HG03521 (cell line): ENCODE measurements at regions not wholly inside any gene's neighbourhood (a gene's known extent, or its start where the extent isn't known, plus 50 kb on each side); places are given as distances from the start of the nearest gene placed in this dataset.

Source experiments
- ATAC-seq: cut with Tn5 transposase; IDR thresholded peaks from one replicate; pipeline ENCODE4 v1.9.1; 2021; ENCODE audit warnings: mild to moderate bottlenecking, moderate library complexity; ENCODE audit not compliant: unreplicated experiment

DNA sequence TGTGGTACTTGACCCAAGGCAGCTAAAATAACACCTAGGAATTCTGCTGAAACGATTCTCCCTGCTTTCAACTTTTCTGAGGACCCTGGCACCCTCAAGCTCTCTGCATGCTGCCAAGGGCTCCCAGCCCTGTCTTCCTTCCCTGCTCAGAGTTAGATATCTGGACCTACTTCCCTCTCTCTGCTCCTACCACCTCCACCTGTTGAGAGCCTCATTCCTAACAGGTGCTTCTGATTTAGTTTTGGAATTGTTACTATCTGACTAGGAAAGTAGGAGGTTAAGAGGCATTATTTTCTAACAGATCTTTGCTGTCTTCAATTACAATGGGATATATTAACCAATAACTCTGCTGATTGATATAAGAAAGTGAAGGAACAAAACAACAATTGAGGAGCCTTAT, 253.8 kb downstream of the FZD1 start:
- no peak for ATAC-seq

DNA sequence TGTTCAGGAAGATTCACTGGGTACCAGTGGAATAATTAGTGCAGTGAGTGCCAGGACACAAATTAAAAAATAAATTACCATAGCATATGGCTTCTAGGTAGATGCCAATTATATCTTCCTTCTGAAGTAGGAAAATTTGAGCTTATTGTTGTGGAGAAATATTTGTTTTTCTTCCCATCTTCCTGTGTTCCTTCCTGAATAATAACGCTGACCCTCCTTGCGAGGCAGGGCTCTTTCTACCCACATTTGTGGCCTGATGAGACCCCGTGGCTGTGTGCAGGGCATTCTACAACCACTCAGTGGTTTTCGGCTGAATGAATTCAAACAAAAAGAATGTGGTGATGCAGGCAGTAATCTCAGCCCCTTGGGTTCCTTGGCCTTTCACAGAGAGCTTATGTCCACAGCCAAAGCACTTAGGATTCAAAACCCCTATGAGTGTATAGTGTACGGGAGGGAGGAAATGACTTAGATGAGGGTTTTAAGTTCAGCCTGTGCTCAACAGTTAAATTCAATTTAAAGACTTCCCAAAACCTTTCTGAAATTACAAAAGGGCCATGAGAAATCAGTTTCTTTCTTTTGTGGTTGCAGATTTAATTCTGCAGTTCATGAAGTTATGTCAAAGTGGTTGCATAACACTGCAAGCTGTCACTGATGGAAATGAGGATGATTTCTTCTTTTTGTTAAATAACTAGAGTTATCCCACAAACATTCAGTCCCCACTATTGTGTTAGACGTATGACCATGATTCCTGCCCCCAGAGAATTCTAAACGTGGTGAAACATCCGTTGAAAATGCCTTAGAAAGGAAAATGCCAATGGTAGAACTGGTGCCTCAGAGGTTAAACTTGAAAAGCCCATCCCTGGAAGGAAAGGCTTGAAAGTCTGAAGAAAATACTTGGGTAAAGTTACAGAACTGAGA, 255.3 kb downstream of the FZD1 start:
- ATAC-seq = no peak

DNA sequence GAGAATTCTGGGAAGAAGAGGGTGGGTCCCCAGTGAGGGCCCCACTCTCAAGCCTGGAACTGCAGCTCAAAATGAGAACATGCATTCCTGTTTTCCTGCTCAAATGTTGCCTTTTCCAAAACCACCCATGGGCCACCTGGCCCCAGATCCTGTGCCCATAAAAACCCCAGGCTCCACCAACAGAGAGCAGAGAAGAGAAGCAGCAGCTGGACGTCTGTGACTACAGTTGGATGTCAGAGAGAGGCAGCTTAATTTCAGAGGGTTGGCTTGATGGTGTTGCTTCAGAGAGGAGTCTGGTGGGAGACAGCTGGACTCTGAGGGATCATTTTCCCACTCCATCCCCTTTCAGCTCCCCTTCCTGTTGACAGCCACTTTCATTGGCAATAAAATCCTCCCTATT, 256.4 kb downstream of the FZD1 start:
- no peak for ATAC-seq

DNA sequence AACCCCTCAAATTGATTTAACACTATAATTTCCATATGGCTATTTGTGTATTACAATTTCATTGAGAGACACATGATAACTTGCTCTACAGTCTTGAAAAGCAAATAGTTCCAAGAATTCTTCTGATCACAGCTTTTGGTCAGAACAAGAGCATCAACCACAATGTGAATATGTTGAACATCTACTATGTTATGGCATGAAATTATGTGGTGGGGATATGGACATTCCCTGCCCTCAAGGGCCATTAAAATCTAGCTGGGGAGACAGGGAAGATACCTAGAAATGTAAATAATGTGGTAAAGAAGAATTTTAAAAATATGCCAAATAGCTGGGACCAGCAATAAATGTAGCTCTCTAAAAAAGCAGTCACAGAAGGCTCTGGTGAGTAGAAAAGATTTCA, 262.2 kb downstream of the FZD1 start:
- no peak for ATAC-seq

DNA sequence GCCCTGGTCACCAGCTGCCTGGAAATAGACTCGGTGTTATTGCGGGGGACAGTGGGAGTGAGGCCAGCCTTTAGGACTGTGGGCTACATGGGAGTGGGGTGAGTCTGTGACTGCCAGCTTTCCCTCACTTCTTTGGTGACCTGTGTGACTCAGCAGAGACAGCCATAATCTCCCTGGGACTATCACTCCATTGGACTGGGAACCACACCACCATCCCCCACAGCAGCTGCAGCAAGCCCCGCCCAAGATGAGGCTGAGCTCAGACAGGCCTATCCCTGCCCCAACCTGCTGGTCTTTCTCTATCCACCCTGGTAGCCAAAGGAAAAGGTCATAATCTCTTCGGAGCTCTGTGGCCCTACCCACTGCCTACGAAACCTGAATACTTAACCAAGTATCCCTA, 263.2 kb downstream of the FZD1 start:
- ATAC-seq = no peak

DNA sequence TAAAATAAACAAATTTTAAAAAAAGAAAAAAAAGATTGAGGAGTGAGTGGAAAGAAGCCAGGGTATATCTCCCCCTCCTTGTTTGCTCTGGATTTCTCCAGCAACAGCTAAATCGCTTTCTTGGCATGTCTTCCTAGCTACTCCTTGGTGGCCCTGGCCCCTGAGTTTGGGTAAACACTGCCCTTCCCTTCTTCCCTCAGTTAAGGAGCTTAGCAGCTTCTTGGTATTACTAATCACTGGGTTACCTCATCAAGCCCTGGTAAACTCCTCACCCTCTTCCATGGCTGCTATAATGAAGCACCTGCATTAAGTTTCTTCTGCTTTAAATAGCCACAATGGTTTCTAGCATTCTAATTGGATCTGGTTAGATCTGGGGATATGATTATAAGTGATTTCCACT, 269.8 kb downstream of the FZD1 start:
- ATAC-seq = no peak

DNA sequence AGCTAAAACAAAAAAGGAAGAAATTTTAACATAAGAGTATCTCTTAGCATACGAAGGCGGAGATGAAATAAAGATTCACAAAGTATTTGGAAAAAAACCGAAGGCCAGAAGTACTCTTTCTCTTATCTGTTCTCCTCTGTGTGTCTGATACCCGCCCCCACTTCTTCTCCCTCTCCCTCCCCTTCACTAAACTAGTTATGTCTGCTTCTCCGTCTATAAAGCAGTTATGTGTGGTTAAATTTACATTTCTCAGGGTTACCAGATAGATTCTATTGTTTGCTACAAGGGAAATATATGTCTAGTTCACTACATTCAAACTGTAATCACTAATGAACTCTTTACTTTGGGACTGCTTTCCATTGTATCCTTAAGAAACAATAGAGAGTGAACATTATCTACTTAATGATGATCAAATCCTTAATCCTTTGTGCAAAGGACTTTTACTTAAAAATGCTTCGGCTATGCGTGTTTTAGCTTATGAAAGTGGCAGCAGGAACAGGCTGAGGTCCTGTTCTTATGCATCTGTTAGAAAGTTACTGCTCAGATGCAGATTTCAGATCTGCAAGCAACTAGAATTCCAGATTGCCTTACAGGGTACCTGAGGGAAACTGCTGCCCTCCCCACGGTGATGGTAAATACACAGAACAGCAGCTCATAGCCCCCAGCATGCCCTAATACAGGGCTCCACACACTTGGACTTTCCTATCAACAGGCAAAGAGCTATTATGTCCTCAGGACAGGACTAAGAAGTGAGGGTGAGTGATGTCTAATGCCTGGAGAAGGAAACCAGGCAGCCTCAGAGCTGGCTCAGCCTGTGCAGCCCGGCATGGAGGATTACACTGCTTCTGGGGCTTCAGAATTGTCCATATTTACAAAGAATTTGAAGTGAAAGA, 273.3 kb downstream of the FZD1 start:
- ATAC-seq = no peak

DNA sequence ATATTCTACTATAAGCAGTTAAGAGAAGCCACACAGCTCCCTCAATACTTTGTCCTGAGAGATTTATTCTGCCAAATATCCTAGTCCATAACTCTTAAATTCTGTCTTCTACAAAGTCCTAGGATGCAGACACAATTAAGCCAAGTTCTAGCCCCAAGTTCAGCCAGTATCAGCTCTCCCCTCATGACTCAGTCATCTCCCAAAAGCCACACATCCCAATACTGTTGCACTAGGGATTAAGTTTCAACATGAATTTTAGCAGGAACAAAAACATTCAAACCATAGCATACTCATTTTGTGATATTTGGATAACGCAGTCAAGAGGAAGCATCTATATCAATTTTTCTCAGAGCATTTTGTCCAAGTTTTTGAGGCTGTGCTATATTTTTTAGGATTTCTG, 277.4 kb downstream of the FZD1 start:
- no peak for ATAC-seq

DNA sequence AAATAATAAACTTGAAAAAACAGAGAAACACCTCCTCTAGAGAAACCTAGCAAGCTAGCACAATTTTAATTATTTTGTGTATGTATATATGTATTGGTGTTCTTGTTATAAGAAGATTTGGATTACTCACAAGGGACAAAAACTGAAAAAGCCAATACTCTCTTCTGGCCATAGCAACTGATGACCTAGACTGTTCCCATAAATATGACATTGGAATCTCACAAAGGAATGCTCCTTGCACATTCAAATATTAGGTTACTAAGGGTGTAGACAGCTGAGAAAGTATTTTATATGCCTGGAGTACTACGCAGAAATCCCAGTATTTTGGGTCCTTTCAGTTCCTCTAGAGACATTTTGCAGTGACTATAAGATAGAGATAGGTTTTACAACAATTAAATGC, 279.4 kb downstream of the FZD1 start:
- ATAC-seq = no peak

DNA sequence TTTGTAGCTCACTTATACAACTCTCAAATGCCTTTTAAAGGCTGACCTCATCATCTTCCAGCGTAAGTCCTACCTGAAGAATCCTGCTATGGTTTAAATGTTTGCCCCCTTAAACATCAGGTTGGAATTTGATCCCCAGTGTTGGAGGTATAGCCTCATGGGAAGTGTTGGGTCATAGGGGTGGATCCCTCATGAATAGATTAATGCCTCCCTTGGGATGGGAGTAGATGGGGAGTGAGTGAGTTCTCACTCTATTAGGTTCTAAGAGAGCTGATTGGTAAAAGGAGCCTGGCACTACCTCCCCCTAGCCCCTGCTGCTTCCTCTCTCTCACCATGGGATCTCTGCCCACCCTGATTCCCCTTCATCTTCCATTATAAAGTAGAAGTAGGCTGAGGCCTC, 285.6 kb downstream of the FZD1 start:
- ATAC-seq = no peak

DNA sequence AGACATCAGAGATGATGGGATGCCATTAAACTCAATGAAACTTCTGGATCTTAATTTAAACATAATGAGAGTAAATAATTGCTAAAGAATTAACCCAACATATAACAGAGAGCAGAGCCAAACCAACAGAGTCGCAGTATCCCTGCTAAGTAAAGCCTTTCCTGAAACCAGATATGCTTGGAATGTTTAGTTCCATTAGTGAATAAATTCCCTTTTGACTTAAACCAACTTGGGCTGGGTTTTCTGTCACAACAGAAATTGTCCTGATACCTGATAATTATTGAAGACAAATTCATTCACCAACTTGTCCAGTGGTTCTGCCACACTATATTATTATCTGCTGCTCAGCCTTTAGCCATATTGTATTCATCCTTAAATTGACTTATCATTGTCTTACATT, 286.7 kb downstream of the FZD1 start:
- no peak for ATAC-seq

DNA sequence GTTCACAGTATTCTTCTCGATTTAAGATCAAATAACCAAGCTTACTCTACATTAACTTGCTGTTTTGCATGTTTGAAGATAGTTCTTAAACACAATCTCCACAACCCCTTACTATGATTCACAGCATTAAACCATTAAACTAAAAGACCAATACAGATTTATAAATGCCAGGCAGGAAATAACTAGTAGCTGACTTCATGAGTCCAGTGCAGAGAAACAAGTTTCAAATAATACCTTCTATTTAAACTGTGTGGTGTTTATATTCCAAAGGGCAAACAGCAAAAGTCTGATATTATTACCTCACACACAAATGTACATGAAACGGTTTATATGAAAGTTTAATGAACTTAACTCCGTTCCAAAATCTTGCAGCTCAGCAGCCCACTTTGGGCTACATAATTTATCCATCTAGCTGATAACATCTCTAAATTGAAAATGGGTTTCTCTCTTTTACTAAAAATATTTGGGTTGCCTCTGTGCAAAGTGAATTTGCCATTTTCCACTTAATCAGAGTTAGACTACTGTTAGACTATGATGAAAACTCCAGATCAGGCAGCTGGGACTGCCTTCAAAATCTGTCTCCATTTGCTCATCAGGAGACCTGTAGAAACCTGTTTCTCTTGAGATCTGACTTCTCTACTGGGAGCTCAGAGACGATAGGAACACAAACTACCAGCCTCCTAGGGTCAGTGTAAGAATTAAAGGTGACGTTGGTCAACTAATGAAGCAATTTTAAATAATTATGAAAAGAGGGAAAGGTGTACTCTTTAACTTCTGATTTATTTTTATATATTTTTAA, 287.3 kb downstream of the FZD1 start:
- ATAC-seq = no peak

DNA sequence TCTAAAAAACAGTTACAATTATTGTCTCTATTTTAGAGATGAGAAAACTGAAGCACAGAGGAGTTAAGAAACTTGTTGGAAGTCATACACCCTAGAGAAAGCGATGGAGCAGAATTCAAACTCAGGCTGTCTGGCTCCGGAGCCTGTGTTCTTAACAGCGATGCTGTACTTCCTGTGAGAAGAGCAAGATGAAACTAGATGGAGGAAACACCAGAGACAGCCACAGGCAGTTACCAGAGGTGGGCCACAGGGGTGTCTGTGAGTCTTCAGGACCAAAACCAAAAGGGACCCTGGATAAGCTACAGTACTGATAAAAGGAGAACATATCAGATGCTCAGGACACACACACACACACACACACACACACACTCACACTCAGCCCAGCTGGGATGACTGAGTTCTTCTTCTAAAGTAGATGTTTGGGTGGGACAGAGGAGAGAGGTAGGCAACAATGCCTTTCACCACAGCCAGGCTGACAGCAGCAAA, 289.2 kb downstream of the FZD1 start:
- no peak for ATAC-seq

DNA sequence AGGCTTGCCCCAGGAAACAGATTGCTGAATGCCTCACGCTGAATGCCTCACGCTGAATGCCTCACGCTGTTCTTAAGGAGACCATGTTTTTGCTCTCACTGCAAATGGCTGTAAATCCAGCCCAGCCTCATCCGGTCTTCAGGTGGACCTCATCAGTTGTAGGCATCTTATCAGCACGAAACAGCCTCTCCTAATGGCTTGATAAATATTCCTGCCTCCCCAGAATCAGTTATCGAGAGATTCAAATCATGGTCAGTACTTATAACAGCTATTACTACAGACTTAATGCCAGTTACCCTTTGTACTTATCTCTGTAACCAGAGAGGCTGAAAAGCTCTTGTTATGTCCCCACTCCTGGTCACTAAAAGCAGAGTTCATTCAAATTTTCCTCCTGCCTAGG, 290.6 kb downstream of the FZD1 start:
- ATAC-seq = no peak

DNA sequence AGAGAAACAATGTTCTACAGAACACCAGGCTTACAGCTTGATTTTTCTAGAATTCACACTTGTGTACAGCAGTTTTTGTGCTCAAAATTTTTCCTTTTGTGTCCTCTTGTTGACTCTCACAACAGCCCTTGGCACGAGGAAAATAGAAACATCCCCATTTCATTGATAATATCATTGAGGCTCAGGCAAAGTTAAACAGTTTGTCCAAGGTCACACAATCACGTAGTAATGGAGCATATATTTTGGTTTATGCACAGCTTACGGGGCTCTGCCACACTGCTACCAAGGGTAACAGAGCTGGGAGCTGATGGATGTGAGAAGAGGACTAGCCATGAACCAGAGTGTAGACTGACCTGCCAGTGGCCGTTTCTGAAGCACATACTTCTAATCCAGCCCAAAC, 292.0 kb downstream of the FZD1 start:
- no peak for ATAC-seq

DNA sequence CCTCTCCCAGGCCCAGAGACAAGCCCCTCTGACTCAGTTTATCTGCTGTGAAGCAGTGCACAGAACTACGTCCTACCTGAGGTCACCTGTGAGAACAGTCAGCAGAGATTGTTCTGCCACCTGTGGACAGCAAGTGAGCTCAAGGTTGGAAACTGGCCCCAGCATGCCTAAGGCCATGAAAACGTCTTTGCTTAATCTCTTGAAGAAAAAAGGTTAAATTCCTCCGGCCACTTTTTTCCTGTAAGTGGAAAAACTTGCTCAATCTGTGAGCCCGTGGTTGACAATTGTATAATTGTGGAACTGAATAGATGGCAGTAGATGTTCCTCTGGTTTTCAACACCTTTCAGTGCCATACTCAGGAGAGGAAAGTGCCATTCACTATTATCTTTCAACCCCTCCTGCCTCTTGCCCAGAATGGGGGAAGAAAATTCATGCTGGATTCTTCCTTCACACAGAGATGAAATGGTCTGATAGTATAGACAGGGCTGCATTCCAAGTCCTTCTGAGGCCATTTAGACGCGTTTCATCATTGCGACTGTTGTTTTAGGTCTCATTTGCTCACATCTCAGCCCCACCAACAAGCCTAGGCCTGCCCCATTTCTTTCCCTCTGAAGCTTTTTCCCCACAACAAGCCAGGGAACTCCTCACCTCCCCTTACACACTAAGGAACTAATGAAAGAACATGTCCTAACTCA, 292.9 kb downstream of the FZD1 start:
- no peak for ATAC-seq

DNA sequence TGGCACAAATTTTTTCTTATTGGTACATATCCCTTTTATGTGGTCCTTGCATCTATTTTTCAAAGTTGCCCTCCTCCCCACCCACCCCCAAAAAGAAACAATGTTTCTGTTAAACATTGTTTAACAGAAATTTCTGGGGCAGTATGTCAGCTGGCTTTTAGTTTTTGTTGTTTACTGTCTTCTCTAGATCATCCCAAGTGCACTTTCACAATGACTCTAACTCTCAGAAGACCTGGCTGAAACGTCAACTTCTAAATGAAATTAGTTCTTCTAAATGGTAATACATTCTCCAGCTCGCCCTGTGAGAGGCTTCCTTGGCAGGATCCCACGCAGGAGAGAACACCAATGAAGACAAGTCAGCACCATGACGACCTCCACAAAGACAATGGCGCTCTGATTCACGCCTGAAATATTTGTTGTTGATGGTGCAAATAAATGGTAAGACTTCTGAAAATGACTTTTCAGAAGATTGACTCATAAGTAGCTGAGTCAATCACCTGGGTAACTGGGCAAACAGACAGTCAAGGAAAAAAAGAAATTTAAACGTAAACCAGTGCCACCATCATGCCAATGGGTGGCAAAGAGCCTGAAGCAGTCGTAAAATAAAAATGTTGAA, 293.7 kb downstream of the FZD1 start:
- ATAC-seq = peak; percentile 76

DNA sequence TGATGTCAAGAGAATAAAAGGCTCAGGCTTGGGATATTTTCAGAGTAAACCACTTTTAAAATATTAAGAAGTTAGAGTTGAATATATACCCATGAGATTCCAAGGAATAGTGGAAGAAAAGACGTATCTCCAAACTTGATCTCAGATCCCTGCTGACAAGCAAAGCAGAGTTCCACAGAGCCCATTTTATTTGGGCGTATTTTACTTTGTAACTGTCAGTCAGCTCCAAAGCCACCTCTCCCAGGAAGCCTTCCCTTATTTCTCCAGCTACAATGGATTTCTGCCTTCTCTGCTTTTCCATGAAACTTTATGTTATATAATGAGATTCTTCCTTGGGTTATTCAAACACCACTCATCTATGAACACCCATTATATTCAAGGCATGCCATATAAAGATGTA, 295.7 kb downstream of the FZD1 start:
- no peak for ATAC-seq

DNA sequence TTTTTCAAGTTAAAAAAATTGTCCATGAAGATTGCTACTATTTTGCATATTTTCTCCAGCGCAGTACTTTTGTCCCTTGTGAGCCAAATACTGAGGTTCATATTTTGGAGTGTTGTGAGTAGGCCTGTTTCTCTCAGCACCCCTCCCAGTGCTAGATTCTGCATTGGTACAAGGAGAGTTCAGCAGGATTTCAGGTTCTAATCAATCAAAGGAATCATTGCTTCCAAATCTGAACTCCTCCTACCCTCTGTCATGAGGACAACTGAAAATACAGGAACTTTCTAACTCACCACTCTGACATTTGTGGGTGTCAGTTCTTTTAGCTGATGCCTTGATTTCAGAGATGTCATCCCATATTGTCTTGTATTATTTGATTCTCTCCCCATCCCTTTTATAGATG, 299.9 kb downstream of the FZD1 start:
- no peak for ATAC-seq

DNA sequence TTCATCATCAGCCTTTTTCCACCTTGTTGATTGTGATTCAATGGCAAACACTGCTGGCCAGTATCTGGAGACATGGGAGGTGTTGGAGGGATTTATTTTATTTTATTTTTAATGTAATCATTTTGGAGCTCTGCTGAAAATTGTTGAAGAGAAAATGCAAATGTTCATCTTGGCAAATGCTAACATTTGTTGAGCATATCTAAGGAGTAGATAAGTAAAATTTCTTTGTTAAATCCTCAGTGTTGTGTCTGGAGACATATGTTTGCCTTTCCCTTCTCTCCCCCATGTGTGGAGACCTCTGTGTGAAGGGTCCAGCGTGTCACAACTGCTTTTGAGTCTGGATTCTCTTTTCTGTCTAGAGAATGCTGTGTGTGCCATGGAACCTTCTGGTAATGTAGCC, 300.3 kb downstream of the FZD1 start:
- ATAC-seq = no peak
